Motor neuron (in vitro differentiated cells): ENCODE measurements at regions not wholly inside any gene's neighbourhood (a gene's known extent, or its start where the extent isn't known, plus 50 kb on each side); places are given as distances from the start of the nearest gene placed in this dataset.
"Not testable (repeated sequence)": the region's sequence is repeated elsewhere in the genome, so short reads cannot be mapped to it uniquely, and the experiment has no call there.

Experiments used
- ATAC-seq, 8 experiments: fragments of 200-7000 bp; cut with Tn5 transposase; replicated peaks in 6 of 8; 2 replicates each; pipeline ENCODE4 v1.8.0; 2021; ENCODE audit warnings: mild to moderate bottlenecking in 8 of 8, moderate library complexity in 8 of 8
- H3K27ac ChIP-seq, 2 donors: fragments of 250-450 bp; sonication (Bioruptor Pico); 2 replicates each; pipeline ENCODE4 v1.9.0; 2021; ENCODE audit warnings: antibody characterized with exemption in 2 of 2, mild to moderate bottlenecking in 2 of 2, moderate library complexity in 1 of 2
- H3K4me1 ChIP-seq, 2 donors: fragments of 250-450 bp; sonication (Bioruptor Pico); replicated peaks in 1 of 2; 2 replicates each; pipeline ENCODE4 v1.6.1; 2021; ENCODE audit warnings: antibody characterized with exemption in 2 of 2, mild to moderate bottlenecking in 2 of 2, moderate library complexity in 1 of 2
- H3K4me3 ChIP-seq, 5 donors: fragments of 250-450 bp; sonication (Bioruptor Pico); 2 replicates each; pipeline ENCODE4 v1.9.0; 2021; ENCODE audit warnings: antibody characterized with exemption in 5 of 5, mild to moderate bottlenecking in 5 of 5, moderate library complexity in 4 of 5
- WGBS, 10 experiments: fragments of 450-650 bp; shearing (Covaris generic); methylation state at CpG; one replicate each; pipeline ENCODE4 v1.0.0; 2022; 5-methylcytosine and 5-hydroxymethylcytosine counted together
- in situ Hi-C, 9 experiments: fragments of 400-800 bp; cut with MboI; loops; one replicate each; pipeline ENCODE4 v1.15.0; 2021; ENCODE audit warnings: low sequenced_read_pairs in 9 of 9, low pct_unique_long_range_greater_than_20kb in 2 of 9; ENCODE audit not compliant: unreplicated experiment in 9 of 9

DNA sequence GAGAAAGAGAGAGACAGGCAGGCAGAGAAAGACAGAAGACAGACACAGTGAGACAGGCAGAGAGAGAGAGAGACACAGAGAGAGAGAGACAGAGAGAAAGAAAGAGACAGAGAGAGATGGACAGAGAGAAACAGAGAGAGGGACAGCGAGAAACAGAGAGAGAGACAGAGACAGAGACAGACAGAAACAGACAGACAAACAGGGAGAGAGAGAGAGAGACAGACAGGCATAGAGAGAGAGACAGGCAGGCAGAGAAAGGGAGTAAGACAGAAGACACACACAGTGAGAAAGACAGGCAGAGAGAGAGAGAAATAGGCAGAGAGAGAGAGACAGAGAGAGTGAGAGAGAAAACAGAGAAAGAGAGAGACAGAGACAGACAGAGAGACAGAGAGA, 105.3 kb upstream of the ANKRD30BL start:
- Histone ChIP-seq H3K27ac (peak overlapping the region; percentile 88 to 91), H3K4me3 (no peak overlapping the region), H3K4me1 (peaks cover 20 to 30% of the 10 kb centered on the region in 2 donors)
- in situ Hi-C loops = no loop called here
- 26 to 82% (median 64%) methylated on average over 1 of the region's 1 CpG; no CpG with 5 or more reads in 3 of the 10 experiments for WGBS, 10 experiments
- ATAC-seq = peak in 2 of 8 experiments; percentile 7 to 22

DNA sequence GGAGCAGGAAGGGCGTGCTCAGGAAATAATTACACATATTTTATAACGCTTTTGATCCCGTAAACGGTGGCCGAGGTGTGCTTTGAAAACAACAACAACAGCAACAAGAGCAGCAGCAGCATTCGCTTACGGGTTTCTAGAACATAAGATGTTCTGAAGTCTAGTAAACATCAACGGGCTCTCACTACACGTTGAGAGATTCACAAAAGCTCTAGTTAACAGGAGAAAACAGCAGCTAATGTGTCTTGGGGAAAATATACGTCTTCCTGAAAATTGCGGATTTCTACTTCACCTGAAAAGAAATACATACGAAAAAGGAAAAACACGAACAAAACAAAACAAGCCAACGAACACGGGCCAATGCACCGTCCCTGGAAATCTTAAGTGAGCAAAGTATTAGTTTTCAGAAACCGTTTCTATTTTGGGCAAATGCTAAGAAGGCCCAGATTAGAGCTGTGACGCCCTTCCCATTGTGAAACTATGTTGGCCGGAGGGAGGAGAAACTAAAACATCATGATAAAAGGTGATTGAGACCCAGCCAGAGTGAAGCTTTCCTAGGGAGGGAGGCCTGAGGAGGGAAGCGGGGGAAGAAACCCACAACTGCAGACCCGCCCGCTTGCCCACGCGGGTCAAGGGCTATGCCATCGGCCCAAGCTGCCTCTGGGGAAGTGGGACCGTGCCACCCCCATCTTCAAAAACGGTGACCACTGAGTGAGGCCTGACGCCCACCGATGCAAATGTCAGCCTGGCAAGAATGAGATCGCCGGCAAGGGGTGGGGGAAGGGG, 105.9 kb upstream of the ANKRD30BL start:
- in situ Hi-C loops = not testable (repeated sequence)
- H3K27ac ChIP-seq = peak overlapping the region; percentile 88 to 91
- H3K4me3 ChIP-seq = peak overlapping the region in 4 of 5 donors; percentile 11 to 26 (median 22)

DNA sequence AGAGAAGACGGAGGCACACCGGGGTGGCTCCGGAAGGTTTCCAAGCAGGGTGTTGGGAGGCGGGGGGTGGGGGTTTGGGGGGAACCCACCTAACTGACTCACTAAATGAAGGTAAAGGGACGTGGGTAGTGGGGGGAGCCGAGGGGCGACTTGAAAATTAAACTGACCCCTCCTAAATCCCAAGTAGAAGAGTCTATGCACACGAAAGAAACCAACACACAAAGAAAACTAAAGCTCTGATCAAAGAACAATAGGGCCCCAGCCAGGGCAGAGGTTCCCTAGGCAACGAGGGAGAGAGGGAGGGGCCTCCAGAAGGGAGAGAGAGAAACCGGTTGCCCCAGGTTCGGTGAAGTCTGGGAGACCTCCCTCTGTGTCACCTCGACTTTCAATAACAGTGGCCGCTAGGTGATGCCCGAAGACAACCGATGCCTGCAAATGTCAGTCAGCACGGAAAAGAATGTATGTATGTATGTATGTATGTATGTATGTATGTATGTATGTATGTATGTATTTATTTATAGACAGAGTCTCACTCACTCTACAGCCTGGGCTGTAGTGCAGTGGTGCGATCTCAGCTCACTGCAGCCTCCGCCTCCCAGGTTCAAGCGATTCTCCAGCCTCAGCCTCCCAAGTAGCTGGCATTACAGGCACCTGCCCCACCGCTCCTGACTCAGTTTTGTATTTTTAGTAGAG, 106.7 kb upstream of the ANKRD30BL start:
- ATAC-seq = peak; percentile 52 to 98 (median 94)
- WGBS, 10 experiments = 0 to 20% (median 3%) methylated on average over 1 to 6 of the region's 20 CpGs; no CpG with 5 or more reads in 5 of the 10 experiments

More for the DNA sequence above, 105.9 kb upstream of the ANKRD30BL start:
- ATAC-seq = peak in 2 of 8 experiments; percentile 39 to 42
- 6 to 46% (median 14%) methylated on average over 5 to 19 of the region's 31 CpGs for WGBS, 10 experiments
- peaks cover 20 to 30% of the 10 kb centered on the region in 2 donors for H3K4me1 ChIP-seq

DNA sequence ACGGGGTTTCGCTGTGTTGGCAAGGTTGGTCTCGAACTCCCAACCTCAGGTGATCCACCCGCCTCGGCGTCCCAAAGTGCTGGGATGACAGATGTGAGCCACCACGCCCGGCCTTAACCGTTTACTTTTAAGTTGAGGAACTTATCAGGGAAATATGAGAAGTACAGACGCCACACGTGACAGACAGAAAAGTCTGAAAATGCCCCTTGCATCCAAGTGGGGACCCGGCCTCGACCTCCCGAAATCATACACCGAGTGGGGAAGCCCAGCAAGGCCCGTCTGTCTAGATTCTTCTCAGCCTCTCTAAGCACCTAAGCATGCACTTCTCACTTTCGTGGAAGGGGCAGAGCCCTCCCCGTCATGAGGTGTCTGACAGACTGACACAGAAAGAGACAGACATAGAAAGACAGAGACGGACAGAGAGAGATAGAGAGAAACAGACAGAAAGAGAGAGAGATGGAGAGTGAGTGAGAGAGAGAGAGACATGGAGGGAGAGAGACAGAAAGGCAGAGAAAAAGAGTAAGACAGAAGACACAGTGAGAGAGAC, 107.3 kb upstream of the ANKRD30BL start:
- 44 to 90% (median 74%) methylated on average over 2 to 9 of the region's 19 CpGs; no CpG with 5 or more reads in 1 of the 10 experiments for WGBS, 10 experiments
- no peak overlapping the region for H3K27ac ChIP-seq
- no peak for ATAC-seq
- no peak overlapping the region for H3K4me3 ChIP-seq
- in situ Hi-C loops = no loop called here
- peaks cover 20 to 30% of the 10 kb centered on the region in 2 donors for H3K4me1 ChIP-seq

More for the DNA sequence above, 106.7 kb upstream of the ANKRD30BL start:
- H3K4me3 ChIP-seq = peak overlapping the region; percentile 8 to 26 (median 20)
- in situ Hi-C loops = not testable (repeated sequence)
- H3K4me1 ChIP-seq = peaks cover 20 to 30% of the 10 kb centered on the region in 2 donors
- H3K27ac ChIP-seq = peak overlapping the region; percentile 88 to 91

DNA sequence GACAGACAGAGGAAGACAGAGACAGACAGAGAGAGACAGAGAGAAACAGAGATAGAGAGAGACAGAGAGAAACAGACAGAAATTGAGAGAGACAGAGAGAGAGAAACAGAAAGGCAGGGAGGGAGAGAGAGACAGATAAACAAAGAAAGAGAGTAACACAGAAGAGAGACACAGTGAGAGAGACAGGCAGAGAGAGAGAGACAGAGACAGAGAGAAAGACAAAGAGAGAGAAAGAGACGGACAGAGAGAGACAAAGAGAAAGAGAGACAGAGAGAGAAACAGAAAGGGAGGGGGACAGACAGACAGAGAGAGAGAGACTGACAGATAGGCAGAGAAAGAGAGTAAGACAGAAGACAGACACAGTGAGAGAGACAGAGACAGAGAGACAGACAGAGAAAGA, 108.5 kb upstream of the ANKRD30BL start:
- Histone ChIP-seq H3K4me3 (no peak overlapping the region), H3K4me1 (peaks cover 20 to 30% of the 10 kb centered on the region in 2 donors), H3K27ac (no peak overlapping the region)
- WGBS, 10 experiments = 0 to 100% (median 83%) methylated on average over 1 of the region's 1 CpG; no CpG with 5 or more reads in 1 of the 10 experiments
- in situ Hi-C loops = no loop called here
- no peak for ATAC-seq

DNA sequence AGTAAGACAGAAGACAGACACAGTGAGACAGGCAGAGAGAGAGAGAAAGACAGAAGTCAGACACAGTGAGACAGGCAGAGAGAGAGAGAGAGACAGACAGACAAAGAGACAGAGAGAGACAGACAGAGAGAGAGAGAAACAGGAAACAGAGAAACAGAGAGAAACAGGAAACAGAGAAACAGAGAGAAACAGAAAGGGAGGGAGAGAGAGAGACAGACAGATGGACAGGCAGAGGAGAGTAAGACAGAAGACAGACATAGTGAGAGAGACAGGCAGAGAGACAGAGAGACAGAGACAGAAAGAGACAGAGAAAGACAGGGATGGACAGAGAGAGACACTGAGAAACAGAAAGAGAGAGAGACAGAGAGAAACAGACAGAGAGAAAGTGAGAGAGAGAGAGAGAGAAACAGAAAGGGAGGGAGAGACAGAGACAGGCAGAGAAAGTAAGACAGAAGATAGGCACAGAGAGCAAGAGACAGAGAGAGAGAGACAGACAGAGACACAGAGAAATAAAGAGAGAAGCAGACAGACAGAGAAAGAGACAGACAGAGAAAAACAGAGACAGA, 109.3 kb upstream of the ANKRD30BL start:
- Histone ChIP-seq H3K4me3 (no peak overlapping the region), H3K4me1 (peaks cover 20 to 26% of the 10 kb centered on the region in 2 donors), H3K27ac (no peak overlapping the region)
- no peak for ATAC-seq
- in situ Hi-C loops = no loop called here

DNA sequence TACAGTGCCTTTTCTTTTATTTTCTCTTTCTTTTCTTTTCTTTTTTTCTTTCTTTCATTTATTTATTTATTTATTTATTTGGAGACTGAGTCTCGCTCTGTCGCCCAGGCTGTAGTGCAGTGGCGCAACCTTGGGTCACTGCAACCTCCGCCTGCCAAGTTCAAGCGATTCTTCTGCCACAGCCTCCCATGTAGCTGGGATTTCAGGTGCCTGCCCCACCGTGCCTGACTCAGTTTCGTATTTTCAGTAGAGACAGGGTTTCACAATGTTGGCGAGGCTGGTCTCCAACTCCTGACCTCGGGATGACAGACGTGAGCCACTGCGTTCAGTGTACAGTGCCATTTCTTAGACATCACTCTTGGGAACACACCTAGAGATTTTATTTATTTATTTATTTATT, 110.0 kb upstream of the ANKRD30BL start:
- H3K4me3 ChIP-seq, H3K27ac ChIP-seq, in situ Hi-C loops, ATAC-seq: not testable (repeated sequence)
- H3K4me1 ChIP-seq = peaks cover 13 to 19% of the 10 kb centered on the region in 2 donors
- WGBS, 10 experiments = 51 to 100% (median 79%) methylated on average over 1 to 5 of the region's 11 CpGs; no CpG with 5 or more reads in 6 of the 10 experiments

DNA sequence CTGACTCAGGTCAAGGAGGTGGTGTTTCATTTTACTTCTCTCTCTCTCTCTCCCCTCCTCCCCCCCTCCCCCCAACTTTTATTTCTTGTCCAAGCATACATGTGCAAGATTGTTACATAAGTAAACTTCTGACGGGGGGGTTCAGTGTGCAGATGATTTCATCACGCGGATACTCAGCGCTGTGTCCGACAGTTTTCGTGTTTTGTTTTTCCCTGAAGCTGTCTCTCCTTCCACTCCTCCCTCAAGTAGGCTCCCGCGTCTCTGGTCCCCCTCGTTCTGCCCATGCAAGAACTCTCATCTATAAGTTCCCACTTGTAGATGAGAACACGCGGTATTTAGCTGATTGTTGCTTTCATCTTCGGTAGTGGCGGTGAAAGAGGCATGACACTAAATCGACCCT, 111.0 kb upstream of the ANKRD30BL start:
- WGBS, 10 experiments = 80 to 100% (median 100%) methylated on average over 1 to 5 of the region's 14 CpGs; no CpG with 5 or more reads in 6 of the 10 experiments
- in situ Hi-C loops = no loop called here
- ATAC-seq = no peak
- Histone ChIP-seq H3K27ac (no peak overlapping the region), H3K4me3 (no peak overlapping the region), H3K4me1 (peaks cover 3 to 10% of the 10 kb centered on the region in 2 donors)

DNA sequence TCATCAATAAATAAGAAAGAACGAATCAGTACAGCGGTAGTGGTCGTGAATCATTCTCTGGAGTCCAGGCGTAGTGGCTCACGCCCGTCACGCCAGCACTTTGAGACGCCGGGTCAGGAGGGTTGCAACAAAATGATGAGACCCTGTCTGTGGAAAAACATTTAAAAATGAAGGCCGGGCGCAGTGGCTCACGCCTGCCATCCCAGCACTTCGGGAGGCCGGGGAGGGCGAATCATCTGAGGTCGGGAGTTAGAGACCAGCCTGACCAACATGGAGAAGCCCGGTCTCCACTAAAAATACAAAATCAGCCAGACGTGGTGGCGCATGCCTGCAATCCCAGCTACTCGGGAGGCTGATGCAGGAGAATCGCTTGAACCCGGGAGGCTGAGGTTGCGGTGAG, 111.8 kb upstream of the ANKRD30BL start:
- ATAC-seq, H3K4me1 ChIP-seq, in situ Hi-C loops, H3K27ac ChIP-seq, H3K4me3 ChIP-seq: not testable (repeated sequence)
- WGBS, 10 experiments = 80 to 100% (median 100%) methylated on average over 1 to 14 of the region's 23 CpGs; no CpG with 5 or more reads in 3 of the 10 experiments

DNA sequence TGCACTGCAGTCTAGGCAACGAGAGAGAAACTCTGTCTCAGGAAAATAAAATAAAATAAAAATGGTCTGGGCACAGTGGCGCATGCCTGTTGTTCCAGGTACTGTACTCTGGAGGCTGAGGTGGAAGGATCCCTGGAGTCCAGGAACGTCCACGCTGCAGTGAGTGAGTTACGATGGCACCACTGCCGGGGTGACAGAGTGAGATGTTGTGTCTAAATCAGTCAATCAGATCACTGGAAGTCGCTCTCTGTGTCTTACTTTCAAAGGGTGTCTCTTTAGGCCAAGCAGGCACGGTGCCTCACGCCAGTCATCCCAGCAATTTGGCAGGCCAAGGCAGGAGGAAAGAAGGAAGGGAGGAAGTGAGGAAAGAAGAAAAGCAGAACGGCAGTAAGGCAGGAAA, 112.2 kb upstream of the ANKRD30BL start:
- Histone ChIP-seq H3K4me3 (no peak overlapping the region), H3K27ac (no peak overlapping the region), H3K4me1 (peaks cover 0 to 2% of the 10 kb centered on the region in 2 donors)
- in situ Hi-C loops = no loop called here
- 50 to 100% (median 93%) methylated on average over 1 to 8 of the region's 10 CpGs; no CpG with 5 or more reads in 1 of the 10 experiments for WGBS, 10 experiments
- no peak for ATAC-seq

DNA sequence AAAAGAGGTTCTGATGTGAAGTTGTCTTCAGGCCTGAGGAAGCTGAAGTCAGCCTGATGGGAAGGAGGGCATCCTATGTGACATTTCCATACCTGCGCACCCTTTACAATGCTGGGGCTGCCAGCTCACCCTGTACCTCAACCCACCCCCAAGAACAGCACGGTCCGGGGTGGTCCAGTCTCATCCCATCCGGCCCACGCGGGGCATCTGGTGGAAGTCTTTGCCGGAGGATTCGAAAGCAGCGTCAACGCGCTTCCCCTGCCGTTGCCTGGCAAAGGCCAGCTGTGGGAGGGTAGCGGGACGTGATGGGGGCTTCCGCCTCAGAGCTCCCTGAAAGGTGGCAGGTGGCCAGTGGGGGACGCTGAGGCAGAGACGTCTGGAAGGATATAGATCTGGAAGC, 113.6 kb upstream of the ANKRD30BL start:
- Histone ChIP-seq H3K4me1 (no peaks in the 10 kb centered on the region), H3K4me3 (no peak overlapping the region), H3K27ac (no peak overlapping the region)
- 93 to 96% (median 93%) methylated on average over 3 to 10 of the region's 17 CpGs; no CpG with 5 or more reads in 7 of the 10 experiments for WGBS, 10 experiments
- ATAC-seq = no peak
- in situ Hi-C loops = no loop called here

DNA sequence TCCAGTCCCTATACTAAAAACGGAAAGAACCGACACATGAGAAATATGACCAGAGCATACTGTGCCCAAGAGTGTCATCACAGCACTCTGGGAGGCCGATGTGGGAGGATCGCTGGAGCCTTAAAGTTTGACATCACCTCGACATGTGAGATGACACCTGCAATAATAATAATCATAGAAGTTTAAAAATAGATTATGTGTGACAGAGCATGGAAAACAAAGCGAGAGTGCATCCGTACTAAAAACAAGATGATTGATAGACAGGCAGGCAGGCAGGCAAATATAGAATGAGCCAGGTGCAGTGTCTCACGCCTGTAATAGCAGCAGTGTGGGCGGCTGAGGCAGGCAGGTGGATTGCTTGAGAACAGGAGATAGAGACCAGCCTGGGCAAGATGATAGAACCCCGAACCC, 114.8 kb upstream of the ANKRD30BL start:
- no peak for ATAC-seq
- Histone ChIP-seq H3K4me3 (no peak overlapping the region), H3K4me1 (no peaks in the 10 kb centered on the region), H3K27ac (no peak overlapping the region)
- 56 to 100% (median 86%) methylated on average over 2 to 9 of the region's 10 CpGs for WGBS, 10 experiments
- in situ Hi-C loops = no loop called here

DNA sequence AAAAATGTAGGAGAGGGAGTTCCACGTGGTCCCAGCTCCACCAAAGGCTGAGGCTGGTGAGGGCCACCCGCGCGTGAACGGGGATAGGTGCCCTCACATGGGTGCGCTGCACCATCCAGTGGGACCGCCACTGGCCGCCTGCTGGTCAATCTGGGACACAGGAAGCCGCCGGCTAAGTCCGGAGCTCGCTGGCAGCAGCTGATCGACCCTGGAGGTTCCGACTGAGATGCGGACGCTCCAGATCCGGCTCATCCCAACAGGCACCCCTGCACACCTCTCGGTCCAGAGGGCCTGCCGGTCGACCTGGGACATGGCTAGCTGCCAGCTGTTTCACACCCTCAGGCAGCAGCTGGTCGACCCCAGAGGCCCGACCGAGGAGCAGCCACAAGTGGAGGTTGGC, 116.5 kb upstream of the ANKRD30BL start:
- 0 to 85% (median 82%) methylated on average over 1 to 6 of the region's 23 CpGs; no CpG with 5 or more reads in 4 of the 10 experiments for WGBS, 10 experiments
- H3K27ac ChIP-seq = no peak overlapping the region
- in situ Hi-C loops = no loop called here
- no peaks in the 10 kb centered on the region for H3K4me1 ChIP-seq
- ATAC-seq = no peak
- no peak overlapping the region for H3K4me3 ChIP-seq
